ENCODE measurements at regions not wholly inside any gene's neighbourhood (a gene's known extent, or its start where the extent isn't known, plus 50 kb on each side); places are given as distances from the start of the nearest gene placed in this dataset.
"Not testable (repeated sequence)": the region's sequence is repeated elsewhere in the genome, so short reads cannot be mapped to it uniquely, and the experiment has no call there.

DNA sequence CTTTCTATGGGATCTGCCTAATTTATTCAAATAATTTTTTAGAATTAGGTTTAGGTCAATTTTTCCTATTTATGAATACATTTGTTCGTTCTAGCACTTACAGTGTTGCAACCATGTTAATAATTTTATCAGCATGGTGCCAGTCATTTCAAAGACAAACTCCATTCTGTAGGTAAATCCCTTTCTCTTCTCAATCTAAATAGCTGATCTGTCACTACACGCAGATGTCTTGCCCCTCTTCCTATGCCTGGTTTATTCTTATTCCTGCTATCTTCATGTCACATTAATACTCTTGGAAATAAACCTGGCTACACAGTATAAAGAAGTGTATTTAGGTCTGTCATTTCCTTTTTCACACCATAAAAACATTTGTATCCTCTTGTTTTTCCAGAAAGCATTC, 1172.4 kb downstream of the BRINP3 start:
- no peak for DNase-seq

- DNase-seq: no peak
Measured at GRCh38 chr1:189311915-189312314, 1165.7 kb downstream of the BRINP3 start.

GRCh38 chr1:189312499-189312898, 1165.2 kb downstream of the BRINP3 start:
- no peak for DNase-seq

GRCh38 chr1:189313488-189313887, 1164.2 kb downstream of the BRINP3 start:
- DNase-seq: no peak

- DNase-seq: no peak
Measured at GRCh38 chr1:189315035-189315901, 1162.4 kb downstream of the BRINP3 start.

- no peak for DNase-seq
Measured at GRCh38 chr1:189323091-189323490, 1154.6 kb downstream of the BRINP3 start.

DNA sequence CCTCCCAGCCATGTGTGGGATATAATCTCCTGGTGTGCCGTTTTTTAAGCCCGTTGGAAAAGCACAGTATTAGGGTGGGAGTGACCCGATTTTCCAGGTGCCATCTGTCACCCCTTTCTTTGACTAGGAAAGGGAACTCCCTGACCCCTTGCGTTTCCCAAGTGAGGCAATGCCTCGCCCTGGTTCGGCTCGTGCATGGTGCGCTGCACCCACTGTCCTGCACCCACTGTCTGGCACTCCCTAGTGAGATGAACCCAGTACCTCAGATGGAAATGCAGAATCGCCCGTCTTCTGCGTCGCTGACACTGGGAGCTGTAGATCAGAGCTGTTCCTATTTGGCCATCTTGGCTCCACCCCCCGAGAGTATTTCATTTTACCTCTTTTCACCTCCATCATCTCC, 1146.6 kb downstream of the BRINP3 start:
- not testable (repeated sequence) for DNase-seq

DNA sequence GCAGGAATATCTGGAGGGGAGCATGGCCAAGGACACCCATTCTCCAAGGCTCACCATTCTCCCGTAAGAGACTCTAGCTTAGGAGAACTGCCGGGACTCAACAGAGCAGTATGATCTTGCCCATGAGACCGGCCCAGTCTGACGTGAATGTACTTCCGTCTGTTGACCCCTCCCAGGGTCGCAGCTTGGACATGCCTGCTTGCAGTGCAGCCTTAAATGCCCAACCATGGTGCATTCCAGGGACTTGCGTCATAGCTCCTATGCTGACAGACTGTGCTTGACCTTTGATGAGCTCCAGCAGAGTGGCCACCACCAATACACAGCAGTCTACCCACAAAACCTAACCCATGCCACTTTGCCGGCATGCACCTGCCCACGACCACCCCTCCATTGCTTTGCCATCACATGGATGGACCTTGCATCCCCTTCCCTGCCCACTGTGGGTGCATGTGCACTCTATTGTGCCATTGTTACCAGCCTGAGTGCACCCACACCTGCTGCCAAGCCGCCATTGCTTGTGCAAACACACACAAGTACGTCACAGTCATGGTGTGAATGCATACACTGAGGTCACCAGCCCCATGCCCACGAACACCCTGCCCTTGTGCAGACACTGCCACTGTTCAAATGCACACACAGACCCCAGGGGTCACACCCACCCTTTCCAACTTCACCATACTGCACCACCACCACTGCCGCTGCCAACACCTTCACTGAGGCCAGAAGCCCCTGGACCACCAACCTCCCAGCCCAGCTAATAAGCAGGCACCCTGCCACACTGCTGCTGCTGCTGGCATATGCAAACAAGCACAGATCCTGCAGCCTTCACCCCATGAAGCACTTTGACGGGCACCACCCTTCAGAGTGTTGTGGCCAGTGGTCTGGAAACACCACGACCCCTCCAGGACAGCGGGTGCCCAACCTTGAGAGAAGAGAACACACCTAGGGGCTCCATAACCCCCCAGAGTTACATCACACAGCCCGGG, 1141.3 kb downstream of the BRINP3 start:
- no peak for DNase-seq

GRCh38 chr1:189349607-189350006, 1128.1 kb downstream of the BRINP3 start:
- DNase-seq: no peak

DNA sequence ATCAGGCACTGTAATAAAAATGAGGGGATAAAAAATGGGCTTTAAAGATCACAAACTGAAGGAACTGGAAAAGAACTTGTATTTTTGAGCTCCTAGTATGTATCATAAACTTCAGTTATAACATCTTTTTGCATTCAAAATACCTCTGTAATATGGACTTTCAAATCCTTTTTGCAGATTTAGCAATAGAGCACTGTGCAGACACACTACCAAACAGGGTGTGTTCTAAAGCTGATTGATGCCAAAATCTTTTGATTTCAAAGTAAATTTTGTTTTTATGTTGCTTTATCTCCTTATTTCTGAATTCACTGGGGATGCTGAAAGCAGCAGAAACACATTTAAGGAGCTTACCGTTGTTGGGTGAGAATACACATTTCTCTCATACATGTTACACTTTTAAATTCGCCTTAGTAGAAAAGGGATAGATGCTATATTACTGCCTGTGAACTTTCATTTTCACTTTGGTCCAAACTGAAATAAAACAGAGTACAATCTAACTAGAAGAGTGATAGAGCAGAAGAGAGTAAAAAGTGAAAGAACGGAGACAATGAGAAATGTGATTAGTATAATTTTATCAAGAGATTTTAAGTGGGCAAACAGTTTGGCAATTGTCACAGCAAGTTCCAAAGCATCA, 1126.6 kb downstream of the BRINP3 start:
- DNase-seq: no peak

DNA sequence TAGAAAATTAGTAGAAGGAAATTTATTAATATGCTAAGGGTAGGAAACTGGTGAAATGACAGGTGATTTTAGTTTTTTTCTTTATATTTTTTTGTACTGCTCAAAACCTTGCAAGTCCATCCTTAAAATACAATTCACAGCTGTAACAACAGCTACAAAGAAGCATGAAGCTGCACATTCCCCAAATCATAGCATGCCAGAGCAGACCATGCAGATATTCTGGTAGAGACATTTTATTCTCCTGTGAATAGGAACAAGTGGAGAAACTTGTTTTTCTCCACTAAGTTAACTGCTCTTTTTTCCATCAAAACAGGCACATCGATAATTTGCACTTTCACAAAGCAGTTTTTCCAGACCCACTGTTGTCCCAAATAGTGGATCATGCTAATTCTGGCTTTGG, 1125.7 kb downstream of the BRINP3 start:
- no peak for DNase-seq

GRCh38 chr1:189356206-189356605, 1121.5 kb downstream of the BRINP3 start:
- no peak for DNase-seq

DNA sequence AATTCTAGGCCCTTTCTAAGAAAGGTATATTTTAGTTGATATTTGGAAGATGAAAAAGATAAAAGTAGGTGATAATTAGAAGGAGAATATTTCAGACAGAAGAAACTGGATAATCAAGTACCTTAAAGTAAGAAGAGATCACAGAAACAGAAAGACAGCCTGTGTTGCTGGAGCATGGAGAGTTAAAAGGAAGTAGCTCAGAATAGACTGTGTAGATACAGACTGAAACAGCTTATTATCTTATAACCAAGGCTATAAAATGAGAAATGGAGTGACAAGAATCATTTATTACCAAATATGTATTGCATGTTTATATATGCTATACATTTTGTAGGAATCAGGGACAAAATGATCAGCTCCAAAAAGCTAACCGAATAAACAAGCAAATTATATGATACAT, 1120.3 kb downstream of the BRINP3 start:
- no peak for DNase-seq

GRCh38 chr1:189369612-189370011, 1108.1 kb downstream of the BRINP3 start:
- no peak for DNase-seq

- DNase-seq: no peak
Measured at GRCh38 chr1:189374816-189375215, 1102.8 kb downstream of the BRINP3 start.

- no peak for DNase-seq
Measured at GRCh38 chr1:189405419-189405818, 1072.2 kb downstream of the BRINP3 start.

DNA sequence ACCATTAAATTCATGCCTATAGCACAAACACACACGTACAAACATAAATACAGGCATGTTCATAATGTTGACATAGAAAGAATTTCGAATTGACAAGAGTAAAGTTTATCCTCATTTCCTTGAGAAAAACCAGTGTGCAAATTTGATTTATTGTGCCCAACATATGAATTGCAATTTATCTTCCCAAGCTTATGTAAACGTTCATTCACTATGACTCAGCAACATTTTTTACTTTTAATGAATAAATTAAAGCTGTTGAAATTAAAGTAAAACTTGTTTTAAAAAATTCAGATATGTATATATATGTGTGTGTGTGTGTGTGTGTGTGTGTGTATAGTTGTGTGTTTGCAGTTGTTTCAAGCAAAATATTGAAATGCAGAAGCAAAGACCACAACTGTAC, 1067.9 kb downstream of the BRINP3 start:
- no peak for DNase-seq

DNA sequence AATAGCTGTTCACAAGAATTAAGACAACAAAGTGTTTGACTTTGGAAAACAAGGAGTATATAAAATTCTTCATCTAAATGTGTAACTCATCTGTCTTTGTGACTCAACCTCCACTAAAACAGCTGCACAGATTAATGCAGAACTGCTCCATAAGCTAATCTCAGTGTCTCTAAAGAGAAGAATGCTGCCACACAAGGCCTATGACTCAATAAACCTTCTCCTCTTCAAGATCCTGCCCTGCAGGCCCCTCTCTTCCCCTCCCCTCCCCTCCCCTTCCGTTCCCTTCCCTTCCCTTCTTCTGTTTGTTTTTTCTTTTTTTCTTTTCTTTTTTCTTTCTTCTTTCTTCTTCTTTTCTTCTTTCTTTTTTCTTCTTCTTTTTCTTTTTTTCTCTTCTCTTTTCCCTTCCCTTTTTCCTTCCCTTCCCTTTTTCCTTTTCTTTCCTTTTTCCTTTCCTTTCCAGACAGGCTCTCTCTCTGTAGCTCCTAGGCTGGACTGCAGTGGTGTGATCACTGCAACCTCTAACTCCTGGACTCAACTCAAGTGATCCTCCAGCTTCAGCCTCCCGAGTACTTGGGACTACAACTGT, 1052.8 kb downstream of the BRINP3 start:
- no peak for DNase-seq

- no peak for DNase-seq
Measured at GRCh38 chr1:189429610-189430009, 1048.1 kb downstream of the BRINP3 start.

DNA sequence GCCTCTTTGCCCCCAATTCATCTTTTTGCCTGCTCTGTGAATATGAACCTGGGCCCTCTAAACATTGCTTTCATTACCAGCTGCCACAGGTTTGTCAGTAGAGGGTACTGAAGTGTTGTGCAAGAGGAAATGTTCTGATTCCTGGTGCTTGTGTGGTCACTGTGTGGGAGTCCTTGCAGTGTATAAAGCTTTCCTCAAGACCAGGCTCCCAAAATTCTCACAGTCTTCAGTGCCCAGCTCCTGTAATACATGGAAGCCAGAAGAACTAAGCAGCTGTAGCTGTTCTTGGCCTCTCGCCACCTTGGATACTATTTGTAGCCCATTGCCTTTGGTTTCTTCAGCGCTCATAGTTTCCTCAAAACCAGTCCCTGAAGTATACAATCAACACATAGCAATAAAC, 1046.2 kb downstream of the BRINP3 start:
- no peak for DNase-seq

DNA sequence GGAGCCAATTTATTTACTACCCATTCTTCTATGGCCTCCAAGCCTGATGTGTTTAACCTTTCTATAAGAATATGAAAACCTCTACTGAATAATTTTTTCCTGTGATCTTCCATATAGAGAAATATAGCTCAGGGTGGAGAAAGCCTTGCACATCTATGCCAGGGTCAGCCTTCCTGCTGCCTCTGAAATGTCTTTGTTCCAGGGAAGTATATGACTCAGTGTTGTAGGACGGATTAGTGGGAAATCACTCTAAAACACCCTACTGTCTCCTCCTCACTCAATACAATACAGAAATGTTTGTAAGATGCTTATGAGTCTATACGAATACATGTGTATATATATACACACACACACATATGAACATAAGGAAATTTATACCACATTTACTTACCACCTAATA, 1044.9 kb downstream of the BRINP3 start:
- no peak for DNase-seq

DNA sequence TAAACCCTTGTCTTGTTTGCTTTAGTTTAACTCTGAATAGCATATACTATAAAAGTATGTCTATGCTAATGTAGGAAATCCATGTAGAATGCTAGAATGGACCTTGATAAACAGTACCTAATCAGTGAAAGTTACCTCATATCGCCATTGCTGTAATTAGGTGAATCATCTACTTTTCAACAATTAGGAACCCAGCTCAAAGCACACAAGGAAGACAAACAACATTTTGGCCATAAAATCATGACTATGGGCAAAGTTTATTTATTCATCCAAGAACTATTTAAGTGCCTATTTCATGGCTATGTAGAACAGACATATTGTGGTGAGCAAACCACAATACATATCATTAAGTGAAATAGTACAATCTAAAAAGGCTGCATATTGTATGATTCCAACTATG, 1043.2 kb downstream of the BRINP3 start:
- no peak for DNase-seq

- no peak for DNase-seq
Measured at GRCh38 chr1:189435398-189435797, 1042.3 kb downstream of the BRINP3 start.

All from DMS79 treated with DMSO at 0.1 percent for 48 hours (cell line).